ENCODE measurements at regions not wholly inside any gene's neighbourhood (a gene's known extent, or its start where the extent isn't known, plus 50 kb on each side); places are given as distances from the start of the nearest gene placed in this dataset.
"Not testable (repeated sequence)": the region's sequence is repeated elsewhere in the genome, so short reads cannot be mapped to it uniquely, and the experiment has no call there.

DNA sequence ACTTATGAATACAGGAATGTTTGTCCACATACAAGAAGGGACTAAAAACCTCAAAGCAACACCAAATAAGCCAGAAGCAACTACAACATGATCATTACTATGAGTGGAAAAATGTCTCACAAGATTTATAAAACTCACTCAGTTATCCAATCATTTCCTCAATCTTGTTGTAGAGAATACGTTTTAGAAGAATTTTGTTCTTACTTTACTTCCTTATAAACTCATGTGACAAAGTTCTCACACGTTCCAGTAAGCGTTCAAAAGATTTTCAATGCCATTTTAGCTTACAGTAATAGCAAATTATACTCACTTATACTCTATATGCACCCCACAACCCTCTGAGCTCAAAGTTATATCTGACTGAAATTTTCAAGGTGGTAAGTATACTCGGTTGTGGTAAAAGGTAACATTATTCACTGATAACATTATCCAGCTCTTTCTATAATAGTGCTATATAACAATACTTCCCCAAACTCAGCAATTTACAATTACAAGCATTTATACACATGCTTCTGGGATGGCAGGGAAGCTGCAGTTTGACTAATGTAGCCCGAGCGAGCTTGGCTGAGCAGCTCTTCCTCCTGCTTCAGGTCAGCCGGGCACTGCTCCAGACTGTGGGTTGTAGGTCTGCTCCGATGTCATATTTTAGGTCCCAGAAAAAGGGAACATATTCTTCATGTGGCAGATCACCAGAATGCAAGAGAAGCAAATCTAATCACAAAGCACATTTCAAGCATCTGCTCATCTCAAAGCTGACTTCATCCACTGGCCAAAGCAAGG, 226.3 kb downstream of the RCHY1 start:
- DNase-seq (ENCODE audit: low read depth, low spot score), result no peak

DNA sequence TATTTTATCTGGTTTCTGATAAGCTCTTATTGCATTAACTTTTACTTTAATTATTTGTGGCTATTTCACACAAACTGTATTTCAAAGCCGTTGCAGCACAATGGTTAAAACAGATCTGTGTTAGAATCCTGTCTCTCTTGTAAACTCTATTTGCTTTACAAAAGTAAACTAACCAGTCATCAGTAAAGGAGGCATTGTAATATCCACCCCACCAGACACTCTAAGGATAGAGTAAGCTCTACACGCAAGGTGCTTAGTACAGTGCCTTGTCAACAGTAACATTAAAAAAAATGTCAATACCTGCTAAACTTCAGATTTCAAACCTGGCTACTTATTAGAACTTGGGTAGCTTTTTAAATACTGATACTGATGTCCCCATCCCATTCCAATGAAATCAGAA, 228.4 kb downstream of the RCHY1 start:
- DNase-seq (ENCODE audit: low read depth, low spot score), result no peak

DNA sequence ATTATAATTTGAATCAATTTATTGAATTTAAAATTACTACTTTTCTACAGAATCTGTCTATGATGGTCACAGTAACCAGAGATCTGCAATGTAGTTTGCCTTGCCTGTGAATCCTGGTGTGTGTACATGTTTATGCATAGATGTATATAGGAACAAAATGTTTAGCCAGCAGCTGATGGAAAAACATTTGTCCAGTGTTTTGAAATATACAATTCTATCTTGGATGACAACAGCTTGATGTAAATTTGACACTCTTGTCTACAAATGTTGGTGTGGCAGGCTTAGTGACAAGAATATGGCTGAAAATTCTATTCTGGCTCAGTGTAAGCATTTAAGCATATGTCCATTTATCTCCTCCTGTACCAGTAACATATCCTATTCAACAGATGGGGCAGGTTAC, 229.4 kb downstream of the RCHY1 start:
- no peak for DNase-seq (ENCODE audit: low read depth, low spot score)

DNA sequence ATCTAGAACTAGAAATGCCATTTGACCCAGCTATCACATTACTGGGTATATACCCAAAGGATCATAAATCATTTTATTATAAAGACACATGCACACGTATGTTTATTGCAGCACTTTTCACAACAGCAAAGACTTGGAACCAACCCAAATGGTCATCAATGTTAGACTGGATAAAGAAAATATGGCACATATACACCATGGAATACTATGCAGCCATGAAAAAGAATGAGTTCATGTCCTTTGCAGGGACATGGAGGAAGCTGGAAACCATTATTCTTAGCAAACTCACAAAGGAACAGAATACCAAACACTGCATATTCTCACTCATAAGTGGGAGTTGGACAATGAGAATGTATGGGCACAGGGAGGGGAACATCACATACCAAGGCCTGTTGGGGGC, 233.7 kb downstream of the RCHY1 start:
- DNase-seq (ENCODE audit: low read depth, low spot score), result not testable (repeated sequence)

DNA sequence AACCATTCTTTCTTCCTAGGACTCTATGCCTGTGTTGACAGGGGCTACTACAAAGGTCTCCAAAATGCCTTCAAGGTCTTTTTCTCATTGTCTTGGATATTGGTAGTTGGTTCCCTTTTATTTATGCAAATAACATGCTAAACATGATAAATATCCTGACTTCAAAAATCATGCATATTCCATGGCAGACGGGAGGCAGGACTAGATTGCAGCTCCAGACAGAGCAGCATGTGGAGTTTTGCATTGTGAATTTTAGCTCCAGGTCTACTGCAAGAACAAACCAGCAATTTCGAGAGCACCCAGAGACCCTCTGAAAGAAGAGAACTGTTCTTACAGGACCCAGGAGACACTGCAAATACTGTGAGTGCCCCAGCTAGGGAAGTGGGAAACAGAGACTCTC, 254.9 kb downstream of the RCHY1 start:
- DNase-seq (ENCODE audit: low read depth, low spot score), result no peak

DNA sequence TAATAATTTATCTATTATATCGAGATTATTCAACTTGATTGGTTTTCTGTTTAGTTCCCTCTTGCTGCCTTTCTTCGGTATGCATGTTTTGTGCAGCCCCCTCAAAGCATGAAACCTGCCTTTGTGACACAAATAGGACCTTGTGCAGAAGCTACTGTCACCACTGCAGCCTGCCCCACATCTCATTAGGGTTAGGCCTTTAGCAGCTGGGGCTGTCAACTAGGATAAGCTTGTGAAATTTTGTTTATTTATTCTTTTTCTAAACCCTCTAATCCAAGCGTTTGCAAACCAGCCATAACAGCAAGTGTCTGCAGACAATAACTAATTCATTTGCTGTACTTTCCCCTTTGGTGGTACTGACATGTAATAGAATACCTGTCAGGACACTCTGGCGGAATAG, 258.9 kb downstream of the RCHY1 start:
- DNase-seq (ENCODE audit: low read depth, low spot score), result no peak

DNA sequence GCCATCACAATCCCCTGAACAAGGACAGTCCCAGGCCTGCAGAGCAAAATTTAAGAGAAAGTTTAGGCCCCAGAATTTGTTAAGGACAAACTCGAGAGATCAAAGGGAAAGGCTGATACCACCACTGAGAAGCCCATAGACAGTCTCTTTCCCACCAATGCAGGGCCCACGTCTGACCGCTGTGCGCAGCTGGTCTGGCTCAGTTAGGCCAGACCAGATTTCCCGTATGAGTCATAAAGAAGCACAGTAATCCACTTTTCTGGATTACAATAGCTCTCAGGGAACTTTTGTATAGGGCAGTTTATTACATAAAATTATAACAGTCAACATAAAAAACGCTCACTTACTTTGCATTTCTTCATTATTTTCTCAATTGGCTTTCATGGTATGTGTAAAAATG, 259.5 kb downstream of the RCHY1 start:
- no peak for DNase-seq (ENCODE audit: low read depth, low spot score)

DNA sequence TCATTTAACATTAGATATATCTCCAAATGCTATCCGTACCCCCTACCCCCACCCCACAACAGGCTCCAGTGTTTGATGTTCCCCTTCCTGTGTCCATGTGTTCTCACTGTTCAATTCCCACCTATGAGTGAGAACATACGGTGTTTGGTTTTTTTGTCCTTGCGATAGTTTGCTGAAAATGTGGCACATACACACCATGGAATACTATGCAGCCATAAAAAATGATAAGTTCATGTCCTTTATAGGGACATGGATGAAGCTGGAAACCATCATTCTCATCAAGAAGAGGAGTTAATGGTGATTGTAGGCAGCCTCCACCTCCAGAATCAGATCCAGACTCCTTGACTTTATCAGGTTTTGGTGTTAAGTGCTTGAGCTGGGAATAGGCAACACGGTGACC, 261.1 kb downstream of the RCHY1 start:
- DNase-seq (ENCODE audit: low read depth, low spot score), result not testable (repeated sequence)

DNA sequence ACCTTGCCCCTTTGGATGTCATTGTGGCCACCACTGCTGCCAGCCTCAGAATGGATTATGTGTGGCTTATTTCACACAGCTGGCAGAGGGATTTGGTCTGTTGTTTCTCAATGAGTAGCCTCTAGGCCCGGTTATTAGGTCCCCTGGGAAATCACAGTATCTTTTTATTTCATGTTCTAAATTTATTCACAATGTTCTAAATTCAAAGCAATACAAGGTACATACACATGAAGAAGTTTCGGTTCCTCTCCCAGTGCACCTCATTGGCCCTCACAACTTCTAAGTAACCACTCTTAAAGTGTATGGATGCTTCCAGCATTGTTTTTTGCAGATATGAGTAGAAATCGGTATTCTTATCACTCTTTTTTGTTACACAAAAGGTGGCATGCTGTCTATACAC, 262.7 kb downstream of the RCHY1 start:
- no peak for DNase-seq (ENCODE audit: low read depth, low spot score)

DNA sequence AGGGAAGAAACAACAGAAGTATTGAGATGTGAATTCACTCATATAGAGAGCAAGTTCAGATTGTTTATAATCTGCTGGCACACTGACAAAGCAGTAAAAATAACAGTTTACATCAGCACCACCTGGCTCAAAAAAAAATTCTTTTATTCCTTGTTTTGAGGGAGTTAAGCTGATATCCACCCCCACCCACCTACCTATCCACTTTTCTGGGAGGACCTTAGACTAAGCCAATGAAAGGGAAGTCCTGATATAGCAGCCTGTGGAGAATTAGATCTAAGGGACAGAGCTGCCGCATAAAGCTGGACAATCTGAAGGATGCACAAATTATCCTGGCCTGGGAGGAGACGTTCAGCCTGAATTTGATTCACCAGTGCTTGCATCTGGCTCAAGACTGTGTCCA, 264.5 kb downstream of the RCHY1 start:
- no peak for DNase-seq (ENCODE audit: low read depth, low spot score)

DNA sequence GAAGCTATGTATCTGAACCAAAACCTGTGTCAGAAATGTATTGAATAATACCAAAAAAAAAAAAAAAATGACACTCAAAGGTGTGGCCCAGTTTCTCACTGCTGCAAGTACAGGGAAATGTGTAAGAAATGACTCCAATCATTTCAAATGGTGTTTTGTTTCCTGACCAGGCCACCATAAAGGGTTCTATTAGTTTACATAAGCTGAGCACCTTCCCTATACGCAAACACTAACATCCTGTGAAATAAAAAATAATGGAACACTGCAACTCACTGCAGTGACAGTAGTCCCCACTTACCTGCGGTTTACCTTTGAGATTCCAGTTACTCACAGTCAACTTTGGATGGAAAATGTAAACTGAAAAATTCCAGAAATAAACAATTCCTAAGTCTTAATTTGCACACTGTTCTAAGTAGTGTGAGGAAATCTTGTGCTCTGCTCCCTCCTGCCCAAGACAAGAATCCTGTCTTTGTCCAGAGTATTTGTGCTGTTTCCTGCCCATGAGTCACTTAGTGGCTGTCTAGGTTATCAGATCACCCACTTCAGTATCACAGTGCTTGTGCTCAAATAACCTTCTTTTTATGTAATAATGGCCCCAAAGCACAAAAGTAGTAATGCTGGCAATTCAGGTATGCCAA, 265.3 kb downstream of the RCHY1 start:
- no peak for DNase-seq (ENCODE audit: low read depth, low spot score)

DNA sequence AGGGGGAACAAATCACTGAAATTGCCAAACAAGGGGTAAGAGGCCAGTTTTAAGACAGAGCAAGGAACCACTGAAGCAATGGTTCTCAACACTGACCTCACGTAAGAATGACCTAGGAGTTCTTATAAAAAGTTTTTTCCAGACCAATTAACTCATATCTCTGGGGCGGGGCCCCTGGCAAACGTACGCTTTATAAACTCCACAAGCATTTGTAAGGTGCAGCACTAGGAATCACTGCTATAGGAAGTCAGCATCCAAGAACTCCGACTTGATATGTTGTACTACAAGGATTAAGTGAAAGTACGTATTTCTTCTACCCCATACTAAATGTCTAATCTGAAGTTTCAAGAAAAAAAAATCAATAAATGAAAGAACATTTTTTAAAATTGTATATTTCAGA, 269.9 kb downstream of the RCHY1 start:
- no peak for DNase-seq (ENCODE audit: low read depth, low spot score)

DNA sequence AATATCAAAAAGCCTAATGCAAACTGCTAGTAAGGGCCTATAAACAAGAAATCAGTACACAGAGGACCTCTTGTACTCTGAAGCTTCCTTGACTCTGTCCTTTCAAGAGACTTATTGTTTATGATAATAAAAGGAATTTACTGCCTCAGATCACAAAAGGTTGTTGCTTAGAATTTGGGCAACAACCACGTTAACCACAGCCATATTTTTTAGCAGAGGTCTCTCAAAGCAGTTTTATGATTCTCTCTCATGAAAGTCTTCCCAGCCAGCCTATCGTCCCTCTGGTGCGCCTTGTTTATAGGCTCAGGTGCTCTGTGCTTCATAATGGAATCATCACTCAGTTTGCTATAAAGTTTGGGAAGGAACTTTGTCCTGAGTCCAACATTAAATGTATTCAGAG, 270.6 kb downstream of the RCHY1 start:
- no peak for DNase-seq (ENCODE audit: low read depth, low spot score)

DNA sequence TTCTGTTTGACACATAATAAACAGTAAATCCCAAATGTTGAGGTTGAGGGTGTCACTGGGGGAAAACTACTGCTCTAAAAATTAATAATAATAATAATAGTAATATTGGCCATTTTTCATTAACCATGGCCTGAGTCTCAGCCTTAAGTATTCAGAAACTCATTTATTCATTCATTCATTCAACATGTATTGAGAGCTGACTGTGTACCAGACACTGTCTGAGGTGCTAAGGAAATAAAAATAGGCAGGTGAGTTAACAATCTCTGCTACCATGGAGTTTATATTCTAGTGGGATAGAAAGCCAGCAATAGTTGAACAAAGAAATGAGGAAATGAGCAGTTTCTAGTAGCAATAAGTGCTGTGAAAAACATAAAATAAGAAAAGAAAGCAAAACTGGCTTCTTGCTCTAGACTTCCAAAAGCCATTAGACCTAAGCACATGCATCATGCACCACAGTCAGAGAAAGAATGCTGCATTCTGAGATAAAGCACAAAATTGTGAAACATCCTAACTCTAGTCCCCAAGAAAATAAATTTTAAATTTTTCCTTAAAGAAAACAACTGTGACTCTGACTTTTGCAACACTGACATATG, 278.7 kb downstream of the RCHY1 start:
- DNase-seq (ENCODE audit: low read depth, low spot score), result no peak

DNA sequence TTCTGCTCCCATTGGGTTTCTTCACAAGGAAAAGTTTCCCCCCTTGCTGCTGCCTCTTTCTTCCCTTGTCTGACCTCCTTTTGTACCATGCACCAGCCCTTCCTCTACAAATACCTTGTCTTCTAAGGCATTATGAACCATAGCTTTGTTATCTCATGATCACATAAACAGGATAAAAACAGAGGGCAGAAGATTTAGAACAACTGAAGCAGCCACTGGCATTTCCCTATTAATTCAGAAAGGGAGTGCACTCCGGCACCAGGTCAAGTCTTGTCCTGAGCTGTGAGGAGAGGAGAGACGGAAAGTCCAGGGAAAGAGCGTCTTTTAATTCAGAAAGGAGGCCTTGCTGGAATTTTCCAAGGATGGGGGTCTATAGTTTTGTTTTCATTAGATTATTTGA, 281.7 kb downstream of the RCHY1 start:
- DNase-seq (ENCODE audit: low read depth, low spot score), result no peak

DNA sequence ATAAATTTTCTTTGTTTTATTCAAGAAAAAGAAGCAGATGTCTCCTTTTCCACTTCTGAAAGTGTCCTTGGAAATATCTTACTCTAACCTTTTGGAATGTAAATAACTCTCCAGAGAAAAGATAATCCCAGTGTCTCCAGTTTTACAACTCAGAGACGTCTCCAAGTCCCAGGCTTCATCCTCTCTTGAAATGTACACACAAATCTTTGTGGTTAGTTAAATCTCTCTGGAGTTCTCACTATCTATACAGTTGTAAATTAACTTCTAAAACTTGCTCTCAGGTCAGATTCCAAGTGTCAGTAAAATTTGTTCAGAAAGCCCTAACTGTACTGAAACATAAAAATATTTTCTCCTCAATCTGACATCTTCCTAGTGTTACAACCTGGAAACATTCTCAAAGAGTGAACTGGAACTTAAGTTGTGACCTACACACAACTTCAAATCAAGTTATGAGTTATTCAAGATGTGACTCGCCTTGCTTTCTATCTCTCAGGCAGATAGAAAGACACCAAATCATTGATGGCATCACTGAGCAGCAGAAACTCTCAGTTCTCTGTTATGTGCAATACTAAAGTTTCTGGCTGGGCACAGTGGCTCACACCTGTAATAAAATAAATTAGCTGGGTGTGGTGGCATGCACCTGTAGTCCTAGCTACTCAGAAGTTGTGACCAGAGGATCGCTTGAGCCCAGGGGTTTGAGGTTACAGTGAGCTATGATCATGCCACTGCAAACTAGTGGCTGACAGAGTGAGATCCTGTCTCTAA, 284.2 kb downstream of the RCHY1 start:
- DNase-seq (ENCODE audit: low read depth, low spot score), result no peak

DNA sequence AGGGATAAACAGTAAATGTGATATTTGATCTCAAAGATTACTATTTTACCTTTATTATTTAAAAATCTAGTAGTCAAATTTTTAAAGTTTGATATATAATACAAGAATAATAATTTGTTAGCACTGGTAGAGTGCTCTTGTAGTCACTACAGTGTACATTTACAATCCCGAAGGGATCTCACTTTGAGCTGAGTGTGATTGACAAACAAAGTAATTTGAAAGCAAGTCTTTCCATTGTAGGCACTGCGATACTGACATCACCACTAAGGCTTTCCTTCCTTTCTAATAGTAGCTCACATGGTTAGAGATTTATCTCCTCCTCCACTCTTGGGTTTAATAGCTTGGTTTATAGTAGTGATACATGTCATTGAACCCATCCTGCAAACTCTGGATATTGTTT, 280.6 kb downstream of the PARM1 start:
- no peak for DNase-seq (ENCODE audit: low read depth, low spot score)

DNA sequence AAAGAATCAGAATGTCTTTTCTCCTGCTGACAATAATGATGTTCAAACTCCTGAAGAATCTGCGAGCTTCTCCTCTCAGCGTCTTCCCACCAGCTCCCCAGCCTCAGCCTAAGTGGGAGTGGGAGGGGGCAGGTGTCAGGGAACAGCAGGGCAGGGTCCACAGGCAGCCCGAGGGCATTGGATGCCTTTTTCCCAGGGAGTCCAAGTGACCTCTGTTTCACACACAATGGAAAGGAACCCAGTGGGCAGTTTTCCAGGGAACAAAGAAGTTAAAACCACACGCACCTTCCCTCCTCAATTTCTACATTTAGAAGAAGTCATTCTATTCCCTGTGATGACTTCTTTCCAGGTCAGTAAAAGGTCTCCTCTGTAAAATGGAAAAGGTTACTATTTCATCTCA, 278.5 kb downstream of the PARM1 start:
- no peak for DNase-seq (ENCODE audit: low read depth, low spot score)

DNA sequence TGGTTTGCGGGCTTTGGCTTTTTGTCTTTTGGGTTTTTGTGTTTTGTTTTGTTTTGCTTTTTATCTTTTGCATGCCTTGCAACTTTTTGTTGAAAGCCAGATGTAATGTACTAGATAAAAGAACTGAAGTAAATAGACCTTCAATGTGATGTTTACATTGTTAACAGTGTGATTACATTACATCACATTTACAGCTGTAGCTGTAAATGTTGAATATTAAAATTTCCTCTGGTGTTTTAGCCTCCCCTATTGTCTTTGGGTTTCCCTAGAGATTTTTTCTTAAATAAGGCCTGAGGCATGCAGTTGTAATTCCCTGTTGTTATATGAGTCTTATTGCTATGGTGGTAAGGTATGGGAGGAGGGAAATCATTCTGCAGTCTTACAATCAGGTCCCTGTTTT, 275.0 kb downstream of the PARM1 start:
- DNase-seq (ENCODE audit: low read depth, low spot score), result no peak

DNA sequence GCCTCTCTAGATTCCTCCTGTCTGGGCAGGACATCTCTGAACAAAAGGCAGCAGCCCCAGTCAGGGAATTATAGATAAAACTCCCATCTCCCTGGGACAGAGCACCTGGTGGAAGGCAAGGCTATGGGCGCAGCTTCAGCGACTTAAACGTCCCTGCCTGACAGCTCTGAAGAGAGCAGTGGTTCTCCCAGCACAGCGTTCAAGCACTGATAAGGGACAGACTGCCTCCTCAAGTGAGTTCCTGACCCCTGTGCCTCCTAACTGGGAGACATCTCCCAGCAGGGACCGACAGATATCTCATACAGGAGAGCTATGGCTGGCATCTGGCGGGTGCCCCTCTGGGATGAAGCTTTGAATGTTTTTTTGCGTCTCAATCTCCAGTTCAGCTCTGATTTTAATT, 262.2 kb downstream of the PARM1 start:
- DNase-seq (ENCODE audit: low read depth, low spot score), result no peak

DNA sequence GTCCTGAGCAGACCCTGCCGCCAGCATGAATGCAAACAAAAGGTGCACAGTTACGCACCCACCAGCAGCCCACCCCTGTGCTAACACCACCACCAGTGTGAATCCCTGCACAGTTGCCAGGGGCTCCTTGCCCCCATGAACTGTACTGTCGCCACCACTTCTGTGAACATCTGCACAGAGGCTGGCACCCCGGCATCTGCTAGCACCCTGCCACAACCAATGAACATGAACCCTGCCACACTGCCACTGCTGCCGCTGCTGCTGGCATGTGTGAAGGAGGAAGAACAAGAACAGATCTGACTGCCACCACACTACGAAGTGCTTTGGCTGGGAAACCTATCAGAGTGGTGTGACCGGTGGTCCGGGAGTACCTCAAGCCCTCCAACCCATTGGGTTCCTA, 261.3 kb downstream of the PARM1 start:
- no peak for DNase-seq (ENCODE audit: low read depth, low spot score)

DNA sequence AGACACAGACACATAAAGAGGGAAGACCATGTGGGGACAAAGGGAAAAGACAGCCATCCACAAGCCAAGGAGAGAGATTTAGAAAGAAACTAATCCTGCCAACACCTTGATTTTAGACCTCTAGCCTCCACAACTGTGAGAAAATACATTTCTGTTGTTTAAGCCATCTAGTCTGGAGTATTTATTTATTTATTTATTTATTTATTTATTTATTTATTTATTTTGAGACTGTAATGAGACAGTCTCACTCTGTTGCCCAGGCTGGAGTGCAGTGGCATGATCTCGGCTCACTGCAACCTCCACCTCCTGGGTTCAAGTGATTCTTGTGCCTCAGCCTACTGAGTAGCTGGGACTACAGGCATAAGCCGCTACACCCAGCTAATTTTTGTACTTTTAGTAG, 259.3 kb downstream of the PARM1 start:
- not testable (repeated sequence) for DNase-seq (ENCODE audit: low read depth, low spot score)

Measured in iPS DF 19.7 (cell line).